Cardiac fibroblast (primary cell): ENCODE measurements at regions not wholly inside any gene's neighbourhood (a gene's known extent, or its start where the extent isn't known, plus 50 kb on each side); places are given as distances from the start of the nearest gene placed in this dataset.

ENCODE experiments used
- DNase-seq, 2 donors: peaks; one replicate each; pipeline versions ENCODE4 v3.0.0 to v3.0.0-alpha.2; 2010; ENCODE audit warnings: low read depth in 2 of 2
- H3K4me3 ChIP-seq, 2 donors: replicated peaks in 1 of 2; 1 replicate in 1 of 2; 2 replicates in 1 of 2; pipeline ENCODE4 v1.5.1; 2011; ENCODE audit warnings: low read depth in 2 of 2, low read length in 2 of 2, mild to moderate bottlenecking in 2 of 2, moderate library complexity in 1 of 2
- TF ChIP-seq, protein P1 (sequence below): IDR thresholded peaks from one replicate; pipeline ENCODE4 v1.5.1; 2011; ENCODE audit warnings: low read depth, mild to moderate bottlenecking, low read length, inconsistent platforms

DNA sequence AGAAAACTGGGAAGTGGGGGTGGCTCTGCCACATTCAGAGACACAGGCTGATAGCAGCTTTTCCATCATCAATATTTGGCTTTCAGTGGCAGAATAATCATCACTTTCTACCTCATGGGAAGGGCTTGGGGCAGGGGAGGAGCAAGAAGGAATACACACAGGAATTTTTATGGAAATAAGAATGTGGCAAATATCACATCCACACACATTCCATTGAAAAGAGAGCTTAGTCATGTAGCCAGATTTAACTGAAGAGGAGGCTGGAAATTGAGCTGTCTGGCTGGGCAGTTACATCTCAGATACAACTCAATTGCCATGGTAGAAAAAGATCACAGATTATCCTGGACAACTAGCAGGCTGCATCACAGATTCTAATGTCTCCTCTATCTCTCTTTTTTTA lies 1474.0 kb upstream of the ACVR2A start:
- peak in 1 of 2 donors; percentile 11 for DNase-seq
- TF ChIP-seq, protein P1, sequence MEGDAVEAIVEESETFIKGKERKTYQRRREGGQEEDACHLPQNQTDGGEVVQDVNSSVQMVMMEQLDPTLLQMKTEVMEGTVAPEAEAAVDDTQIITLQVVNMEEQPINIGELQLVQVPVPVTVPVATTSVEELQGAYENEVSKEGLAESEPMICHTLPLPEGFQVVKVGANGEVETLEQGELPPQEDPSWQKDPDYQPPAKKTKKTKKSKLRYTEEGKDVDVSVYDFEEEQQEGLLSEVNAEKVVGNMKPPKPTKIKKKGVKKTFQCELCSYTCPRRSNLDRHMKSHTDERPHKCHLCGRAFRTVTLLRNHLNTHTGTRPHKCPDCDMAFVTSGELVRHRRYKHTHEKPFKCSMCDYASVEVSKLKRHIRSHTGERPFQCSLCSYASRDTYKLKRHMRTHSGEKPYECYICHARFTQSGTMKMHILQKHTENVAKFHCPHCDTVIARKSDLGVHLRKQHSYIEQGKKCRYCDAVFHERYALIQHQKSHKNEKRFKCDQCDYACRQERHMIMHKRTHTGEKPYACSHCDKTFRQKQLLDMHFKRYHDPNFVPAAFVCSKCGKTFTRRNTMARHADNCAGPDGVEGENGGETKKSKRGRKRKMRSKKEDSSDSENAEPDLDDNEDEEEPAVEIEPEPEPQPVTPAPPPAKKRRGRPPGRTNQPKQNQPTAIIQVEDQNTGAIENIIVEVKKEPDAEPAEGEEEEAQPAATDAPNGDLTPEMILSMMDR: no peak
- no peak overlapping the region for H3K4me3 ChIP-seq

- TF ChIP-seq, protein P1: no peak
- DNase-seq: peak in 1 of 2 donors; percentile 37
- no peak overlapping the region for H3K4me3 ChIP-seq
These were observed 1478.6 kb upstream of the ACVR2A start for GRCh38 chr2:146366276-146366675.

GRCh38 chr2:146365041-146365440 lies 1479.8 kb upstream of the ACVR2A start:
- TF ChIP-seq, protein P1: no peak
- no peak for DNase-seq
- H3K4me3 ChIP-seq: no peak overlapping the region

- TF ChIP-seq, protein P1: no peak
- no peak overlapping the region for H3K4me3 ChIP-seq
- peak in 1 of 2 donors; percentile 45 for DNase-seq
These were observed 1481.1 kb upstream of the ACVR2A start for GRCh38 chr2:146363731-146364130.

GRCh38 chr2:146351689-146352088 lies 1493.1 kb upstream of the ACVR2A start:
- TF ChIP-seq, protein P1: no peak
- no peak for DNase-seq
- no peak overlapping the region for H3K4me3 ChIP-seq

- DNase-seq: no peak
- TF ChIP-seq, protein P1: no peak
- no peak overlapping the region for H3K4me3 ChIP-seq
These were observed 1495.5 kb upstream of the ACVR2A start for GRCh38 chr2:146349334-146349733.

DNA sequence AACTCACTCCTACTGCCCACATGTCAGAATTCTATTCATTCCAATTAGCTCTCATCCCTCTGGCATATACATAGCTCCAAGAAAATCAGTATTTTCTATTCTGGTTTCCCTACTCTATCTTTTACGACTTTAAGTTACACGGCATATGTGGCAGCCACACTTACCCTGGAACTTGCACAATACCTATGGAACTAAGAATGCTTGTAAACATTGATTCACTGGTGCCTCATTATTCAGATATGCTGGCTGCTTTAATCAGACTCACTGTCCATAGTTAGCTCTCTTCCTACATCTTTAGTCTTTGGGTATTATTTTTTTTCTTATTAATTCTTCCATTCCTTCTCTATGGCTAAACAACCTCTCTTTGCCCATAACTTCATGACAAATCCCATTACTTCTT lies 1519.9 kb upstream of the ACVR2A start:
- DNase-seq: peak in 1 of 2 donors; percentile 75
- TF ChIP-seq, protein P1: no peak
- H3K4me3 ChIP-seq: no peak overlapping the region
